A673 (cell line): ENCODE measurements at regions not wholly inside any gene's neighbourhood (a gene's known extent, or its start where the extent isn't known, plus 50 kb on each side); places are given as distances from the start of the nearest gene placed in this dataset.

Experiments used
- EZH2 ChIP-seq: fragments of 200-600 bp; sonication (generic); IDR thresholded peaks from 2 replicates; pipeline ENCODE4 v1.6.1; 2017; ENCODE audit warnings: borderline replicate concordance, low read depth, mild to moderate bottlenecking, mixed read lengths, antibody characterized with exemption, low read length; ENCODE audit not compliant: poor library complexity, severe bottlenecking
- TF ChIP-seq, protein P1 (sequence below): fragments of 300-800, 200-600 bp; sonication (generic); conservative IDR thresholded peaks from 2 replicates; pipeline ENCODE4 v1.5.1; 2017; ENCODE audit warnings: low read depth, mild to moderate bottlenecking, antibody characterized with exemption, low read length, moderate library complexity, mixed read lengths

GRCh38 chr18:35778850-35779627 lies 193.4 kb upstream of the RMP24 start:
- TF ChIP-seq EZH2 = no peak
- TF ChIP-seq, protein P1, sequence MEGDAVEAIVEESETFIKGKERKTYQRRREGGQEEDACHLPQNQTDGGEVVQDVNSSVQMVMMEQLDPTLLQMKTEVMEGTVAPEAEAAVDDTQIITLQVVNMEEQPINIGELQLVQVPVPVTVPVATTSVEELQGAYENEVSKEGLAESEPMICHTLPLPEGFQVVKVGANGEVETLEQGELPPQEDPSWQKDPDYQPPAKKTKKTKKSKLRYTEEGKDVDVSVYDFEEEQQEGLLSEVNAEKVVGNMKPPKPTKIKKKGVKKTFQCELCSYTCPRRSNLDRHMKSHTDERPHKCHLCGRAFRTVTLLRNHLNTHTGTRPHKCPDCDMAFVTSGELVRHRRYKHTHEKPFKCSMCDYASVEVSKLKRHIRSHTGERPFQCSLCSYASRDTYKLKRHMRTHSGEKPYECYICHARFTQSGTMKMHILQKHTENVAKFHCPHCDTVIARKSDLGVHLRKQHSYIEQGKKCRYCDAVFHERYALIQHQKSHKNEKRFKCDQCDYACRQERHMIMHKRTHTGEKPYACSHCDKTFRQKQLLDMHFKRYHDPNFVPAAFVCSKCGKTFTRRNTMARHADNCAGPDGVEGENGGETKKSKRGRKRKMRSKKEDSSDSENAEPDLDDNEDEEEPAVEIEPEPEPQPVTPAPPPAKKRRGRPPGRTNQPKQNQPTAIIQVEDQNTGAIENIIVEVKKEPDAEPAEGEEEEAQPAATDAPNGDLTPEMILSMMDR = no peak
